H1 (cell line): ENCODE measurements at regions not wholly inside any gene's neighbourhood (a gene's known extent, or its start where the extent isn't known, plus 50 kb on each side); places are given as distances from the start of the nearest gene placed in this dataset.

Experiments
- CBX5 ChIP-seq: fragments of 300-800, 300-1000 bp; sonication (generic); IDR thresholded peaks from 2 replicates; pipeline ENCODE4 v1.7.1; 2016; ENCODE audit warnings: antibody characterized with exemption, low read length, low read depth
- RFX5 ChIP-seq: IDR thresholded peaks from 2 replicates; pipeline ENCODE4 v1.6.1; 2011; ENCODE audit warnings: low read depth, low read length, improper control_type of control experiment, borderline replicate concordance
- TBP ChIP-seq: IDR thresholded peaks from 2 replicates; pipeline ENCODE4 v1.6.1; 2011; ENCODE audit warnings: low read depth, low read length, improper control_type of control experiment
- YY1 ChIP-seq: IDR thresholded peaks from 2 replicates; pipeline ENCODE4 v1.6.1; 2011; ENCODE audit warnings: low read depth, mild to moderate bottlenecking, low read length
- TF ChIP-seq, protein P1 (sequence below): fragments of 300-600 bp; sonication (generic); IDR thresholded peaks from 2 replicates; pipeline ENCODE4 v1.7.1; 2012; ENCODE audit warnings: low read length, moderate library complexity, mild to moderate bottlenecking, inconsistent platforms; ENCODE audit not compliant: insufficient replicate concordance

DNA sequence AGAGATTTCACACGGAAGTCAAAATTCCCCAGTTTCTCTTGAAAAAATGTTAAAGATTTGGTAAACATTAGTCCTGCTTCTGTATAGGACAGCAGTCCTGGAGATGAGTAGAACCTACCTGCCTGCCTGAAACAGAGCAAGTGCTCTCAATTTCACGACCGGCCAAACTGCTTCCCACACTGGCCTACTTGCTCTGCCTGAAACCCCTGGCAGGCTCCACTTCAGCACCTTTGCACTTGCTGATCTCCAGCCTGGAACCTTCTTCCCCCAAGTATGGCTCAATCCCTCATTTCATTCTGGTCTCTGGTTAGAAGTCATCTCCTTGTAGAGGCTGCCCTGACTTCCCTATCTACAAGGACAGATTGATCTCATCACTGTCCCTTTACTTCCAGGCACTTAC is 271.4 kb downstream of the DLEU7 start (continued):
- TF ChIP-seq, protein P1, sequence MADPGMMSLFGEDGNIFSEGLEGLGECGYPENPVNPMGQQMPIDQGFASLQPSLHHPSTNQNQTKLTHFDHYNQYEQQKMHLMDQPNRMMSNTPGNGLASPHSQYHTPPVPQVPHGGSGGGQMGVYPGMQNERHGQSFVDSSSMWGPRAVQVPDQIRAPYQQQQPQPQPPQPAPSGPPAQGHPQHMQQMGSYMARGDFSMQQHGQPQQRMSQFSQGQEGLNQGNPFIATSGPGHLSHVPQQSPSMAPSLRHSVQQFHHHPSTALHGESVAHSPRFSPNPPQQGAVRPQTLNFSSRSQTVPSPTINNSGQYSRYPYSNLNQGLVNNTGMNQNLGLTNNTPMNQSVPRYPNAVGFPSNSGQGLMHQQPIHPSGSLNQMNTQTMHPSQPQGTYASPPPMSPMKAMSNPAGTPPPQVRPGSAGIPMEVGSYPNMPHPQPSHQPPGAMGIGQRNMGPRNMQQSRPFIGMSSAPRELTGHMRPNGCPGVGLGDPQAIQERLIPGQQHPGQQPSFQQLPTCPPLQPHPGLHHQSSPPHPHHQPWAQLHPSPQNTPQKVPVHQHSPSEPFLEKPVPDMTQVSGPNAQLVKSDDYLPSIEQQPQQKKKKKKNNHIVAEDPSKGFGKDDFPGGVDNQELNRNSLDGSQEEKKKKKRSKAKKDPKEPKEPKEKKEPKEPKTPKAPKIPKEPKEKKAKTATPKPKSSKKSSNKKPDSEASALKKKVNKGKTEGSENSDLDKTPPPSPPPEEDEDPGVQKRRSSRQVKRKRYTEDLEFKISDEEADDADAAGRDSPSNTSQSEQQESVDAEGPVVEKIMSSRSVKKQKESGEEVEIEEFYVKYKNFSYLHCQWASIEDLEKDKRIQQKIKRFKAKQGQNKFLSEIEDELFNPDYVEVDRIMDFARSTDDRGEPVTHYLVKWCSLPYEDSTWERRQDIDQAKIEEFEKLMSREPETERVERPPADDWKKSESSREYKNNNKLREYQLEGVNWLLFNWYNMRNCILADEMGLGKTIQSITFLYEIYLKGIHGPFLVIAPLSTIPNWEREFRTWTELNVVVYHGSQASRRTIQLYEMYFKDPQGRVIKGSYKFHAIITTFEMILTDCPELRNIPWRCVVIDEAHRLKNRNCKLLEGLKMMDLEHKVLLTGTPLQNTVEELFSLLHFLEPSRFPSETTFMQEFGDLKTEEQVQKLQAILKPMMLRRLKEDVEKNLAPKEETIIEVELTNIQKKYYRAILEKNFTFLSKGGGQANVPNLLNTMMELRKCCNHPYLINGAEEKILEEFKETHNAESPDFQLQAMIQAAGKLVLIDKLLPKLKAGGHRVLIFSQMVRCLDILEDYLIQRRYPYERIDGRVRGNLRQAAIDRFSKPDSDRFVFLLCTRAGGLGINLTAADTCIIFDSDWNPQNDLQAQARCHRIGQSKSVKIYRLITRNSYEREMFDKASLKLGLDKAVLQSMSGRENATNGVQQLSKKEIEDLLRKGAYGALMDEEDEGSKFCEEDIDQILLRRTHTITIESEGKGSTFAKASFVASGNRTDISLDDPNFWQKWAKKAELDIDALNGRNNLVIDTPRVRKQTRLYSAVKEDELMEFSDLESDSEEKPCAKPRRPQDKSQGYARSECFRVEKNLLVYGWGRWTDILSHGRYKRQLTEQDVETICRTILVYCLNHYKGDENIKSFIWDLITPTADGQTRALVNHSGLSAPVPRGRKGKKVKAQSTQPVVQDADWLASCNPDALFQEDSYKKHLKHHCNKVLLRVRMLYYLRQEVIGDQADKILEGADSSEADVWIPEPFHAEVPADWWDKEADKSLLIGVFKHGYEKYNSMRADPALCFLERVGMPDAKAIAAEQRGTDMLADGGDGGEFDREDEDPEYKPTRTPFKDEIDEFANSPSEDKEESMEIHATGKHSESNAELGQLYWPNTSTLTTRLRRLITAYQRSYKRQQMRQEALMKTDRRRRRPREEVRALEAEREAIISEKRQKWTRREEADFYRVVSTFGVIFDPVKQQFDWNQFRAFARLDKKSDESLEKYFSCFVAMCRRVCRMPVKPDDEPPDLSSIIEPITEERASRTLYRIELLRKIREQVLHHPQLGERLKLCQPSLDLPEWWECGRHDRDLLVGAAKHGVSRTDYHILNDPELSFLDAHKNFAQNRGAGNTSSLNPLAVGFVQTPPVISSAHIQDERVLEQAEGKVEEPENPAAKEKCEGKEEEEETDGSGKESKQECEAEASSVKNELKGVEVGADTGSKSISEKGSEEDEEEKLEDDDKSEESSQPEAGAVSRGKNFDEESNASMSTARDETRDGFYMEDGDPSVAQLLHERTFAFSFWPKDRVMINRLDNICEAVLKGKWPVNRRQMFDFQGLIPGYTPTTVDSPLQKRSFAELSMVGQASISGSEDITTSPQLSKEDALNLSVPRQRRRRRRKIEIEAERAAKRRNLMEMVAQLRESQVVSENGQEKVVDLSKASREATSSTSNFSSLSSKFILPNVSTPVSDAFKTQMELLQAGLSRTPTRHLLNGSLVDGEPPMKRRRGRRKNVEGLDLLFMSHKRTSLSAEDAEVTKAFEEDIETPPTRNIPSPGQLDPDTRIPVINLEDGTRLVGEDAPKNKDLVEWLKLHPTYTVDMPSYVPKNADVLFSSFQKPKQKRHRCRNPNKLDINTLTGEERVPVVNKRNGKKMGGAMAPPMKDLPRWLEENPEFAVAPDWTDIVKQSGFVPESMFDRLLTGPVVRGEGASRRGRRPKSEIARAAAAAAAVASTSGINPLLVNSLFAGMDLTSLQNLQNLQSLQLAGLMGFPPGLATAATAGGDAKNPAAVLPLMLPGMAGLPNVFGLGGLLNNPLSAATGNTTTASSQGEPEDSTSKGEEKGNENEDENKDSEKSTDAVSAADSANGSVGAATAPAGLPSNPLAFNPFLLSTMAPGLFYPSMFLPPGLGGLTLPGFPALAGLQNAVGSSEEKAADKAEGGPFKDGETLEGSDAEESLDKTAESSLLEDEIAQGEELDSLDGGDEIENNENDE, result no peak
- TF ChIP-seq YY1, result no peak
- TF ChIP-seq RFX5, result no peak
- TF ChIP-seq CBX5, result no peak
- TF ChIP-seq TBP, result no peak
